Activated naive CD4-positive, alpha-beta T cell treated with anti-CD3 and anti-CD28 coated beads, Interleukin-2, amount 50 U/mL, for 72 hours (primary cell): ENCODE measurements at regions not wholly inside any gene's neighbourhood (a gene's known extent, or its start where the extent isn't known, plus 50 kb on each side); places are given as distances from the start of the nearest gene placed in this dataset.
"Not testable (repeated sequence)": the region's sequence is repeated elsewhere in the genome, so short reads cannot be mapped to it uniquely, and the experiment has no call there.

Experiments
- ATAC-seq, 2 donors: fragments of 150-1000 bp; cut with Tn5 transposase; 2 replicates each; pipeline ENCODE4 v1.10.0; 2021; ENCODE audit warnings: mild to moderate bottlenecking in 2 of 2, moderate library complexity in 2 of 2
- DNase-seq, 2 donors: peaks; one replicate each; pipeline ENCODE4 v3.0.0; 2021 to 2022; ENCODE audit warnings: low spot score in 2 of 2
- H3K27ac Mint-ChIP-seq, 2 donors: one replicate each; pipeline ENCODE4 v1.8.0; 2022; ENCODE audit warnings: mild to moderate bottlenecking in 2 of 2, mixed read lengths in 2 of 2
- H3K36me3 Mint-ChIP-seq, 2 donors: one replicate each; pipeline ENCODE4 v1.8.0; 2022; ENCODE audit warnings: mixed read lengths in 2 of 2
- H3K9me3 Mint-ChIP-seq, 2 donors: one replicate each; pipeline ENCODE4 v1.8.0; 2022; ENCODE audit warnings: mixed read lengths in 2 of 2

GRCh38 chr6:106866875-106867658 is 107.5 kb downstream of the CD24 start:
- H3K36me3 Mint-ChIP-seq: peaks cover 6 to 7% of the 10 kb centered on the region in 2 donors
- ATAC-seq (no peak), DNase-seq (no peak)
- H3K9me3 Mint-ChIP-seq: peaks cover 6% of the 10 kb centered on the region in 2 donors
- H3K27ac Mint-ChIP-seq: no peak overlapping the region

DNA sequence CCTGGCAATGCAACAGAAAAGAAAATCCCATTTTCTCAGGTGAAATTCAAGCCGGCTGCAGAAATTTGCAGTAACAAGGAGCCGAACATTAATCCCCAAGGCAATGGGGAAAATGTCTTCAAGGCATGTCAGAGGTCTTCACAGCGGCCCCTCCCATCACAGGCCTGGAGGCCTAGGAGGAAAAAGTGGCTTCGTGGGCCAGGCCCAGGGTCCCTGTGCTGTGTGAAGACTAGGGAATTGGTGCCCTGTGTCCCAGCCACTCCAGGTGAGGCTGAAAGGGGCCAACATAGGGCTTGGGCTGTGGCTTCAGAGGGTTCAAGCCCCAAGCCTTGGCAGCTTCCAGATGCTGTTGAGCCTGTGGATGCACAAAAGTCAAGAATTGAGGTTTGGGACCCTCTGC is 111.7 kb downstream of the CD24 start:
- Mint-ChIP-seq H3K9me3 (peaks cover 6 to 14% of the 10 kb centered on the region in 2 donors), H3K27ac (no peak overlapping the region), H3K36me3 (peaks cover 6 to 8% of the 10 kb centered on the region in 2 donors)
- DNase-seq (no peak), ATAC-seq (no peak)

- Mint-ChIP-seq H3K27ac (no peak overlapping the region), H3K9me3 (peaks cover 6 to 14% of the 10 kb centered on the region in 2 donors), H3K36me3 (peaks cover 6 to 8% of the 10 kb centered on the region in 2 donors)
- DNase-seq (no peak), ATAC-seq (no peak)
Observed at GRCh38 chr6:106860940-106861339, 113.6 kb downstream of the CD24 start.

DNA sequence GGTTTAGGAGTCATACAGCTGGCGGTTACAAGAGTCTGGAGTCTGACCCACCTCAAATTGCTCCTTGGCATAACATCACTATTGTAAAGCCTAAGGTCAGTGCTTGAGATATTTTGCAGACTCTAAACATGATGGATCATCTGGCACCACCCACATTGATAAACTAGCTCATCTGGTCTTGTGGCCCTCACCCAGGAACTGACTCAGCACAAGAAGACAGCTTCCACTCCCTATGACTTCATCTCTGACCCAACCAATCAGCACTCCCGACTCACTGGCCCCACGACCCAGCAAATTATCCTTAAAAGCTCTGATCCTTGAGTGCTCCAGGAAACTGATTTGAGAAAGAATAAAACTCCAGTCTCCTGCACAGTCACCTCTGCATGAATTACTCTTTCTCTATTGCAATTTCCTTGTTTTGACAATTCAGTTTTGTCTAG is 115.9 kb downstream of the CD24 start:
- Mint-ChIP-seq H3K36me3 (peaks cover 6 to 8% of the 10 kb centered on the region in 2 donors), H3K9me3 (peaks cover 6 to 14% of the 10 kb centered on the region in 2 donors), H3K27ac (no peak overlapping the region)
- DNase-seq: no peak
- ATAC-seq: no peak

DNA sequence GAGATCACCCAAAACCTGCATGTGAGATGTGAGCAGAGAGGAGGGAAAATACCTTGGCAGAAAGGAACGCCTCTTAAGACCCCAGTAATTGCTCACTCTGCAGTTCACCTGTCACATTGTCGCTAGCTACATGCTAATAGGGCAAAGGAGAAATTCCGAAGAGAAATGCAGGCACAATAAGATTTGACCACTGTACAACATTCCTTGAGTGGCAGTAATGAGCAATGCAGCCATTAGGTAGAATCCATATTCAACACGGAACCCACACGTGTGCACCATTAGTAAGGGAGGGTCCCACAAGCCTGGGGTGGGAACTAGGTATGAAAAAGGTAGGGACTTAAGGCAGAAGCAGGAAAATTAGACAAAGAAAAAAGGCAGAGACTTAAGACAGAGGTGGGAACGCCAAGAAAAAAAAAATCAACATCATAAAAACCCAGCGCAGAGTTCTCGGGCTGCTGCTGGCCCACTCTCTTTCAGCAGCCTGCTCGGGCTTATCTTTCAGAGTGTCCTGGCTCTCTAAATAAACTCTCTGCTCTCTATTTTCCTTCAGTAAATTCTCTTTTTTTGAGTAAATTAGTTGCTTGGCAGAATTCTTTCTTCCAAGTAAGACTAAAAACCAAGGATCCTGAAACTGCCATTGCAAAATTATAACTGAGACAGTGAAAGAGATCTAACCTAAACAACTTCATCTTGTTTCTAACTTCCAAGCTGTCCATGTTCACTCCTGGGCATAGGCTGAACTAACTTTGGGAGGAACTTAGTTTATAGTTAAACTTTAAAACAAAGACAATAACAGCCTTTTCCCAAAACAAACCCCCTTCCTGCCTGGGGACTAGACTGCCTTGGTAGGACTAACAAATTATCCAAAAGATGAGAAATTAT is 116.5 kb downstream of the CD24 start:
- Mint-ChIP-seq H3K9me3 (peaks cover 6 to 14% of the 10 kb centered on the region in 2 donors), H3K27ac (no peak overlapping the region), H3K36me3 (peaks cover 6 to 8% of the 10 kb centered on the region in 2 donors)
- DNase-seq (no peak), ATAC-seq (no peak)

DNA sequence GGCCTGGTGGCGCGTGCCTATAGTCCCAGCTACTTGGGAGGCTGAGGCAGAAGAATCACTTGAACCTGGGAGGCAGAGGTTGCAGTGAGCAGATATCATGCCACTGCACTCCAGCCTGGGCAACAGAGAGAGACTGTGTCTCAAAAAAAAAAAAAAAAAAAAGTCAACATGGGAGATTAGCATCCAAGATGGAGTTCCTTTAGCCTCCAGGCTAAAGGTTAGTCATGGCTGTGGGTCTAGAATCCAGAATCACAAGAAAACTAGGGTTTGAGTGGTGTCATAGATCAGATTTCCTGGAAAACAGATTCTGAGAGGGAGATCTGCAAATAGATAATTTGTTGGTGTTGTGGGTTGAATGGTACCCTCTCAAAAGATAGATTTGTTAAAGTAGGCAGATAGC is 117.2 kb downstream of the CD24 start:
- not testable (repeated sequence) for DNase-seq, ATAC-seq, H3K36me3 Mint-ChIP-seq

DNA sequence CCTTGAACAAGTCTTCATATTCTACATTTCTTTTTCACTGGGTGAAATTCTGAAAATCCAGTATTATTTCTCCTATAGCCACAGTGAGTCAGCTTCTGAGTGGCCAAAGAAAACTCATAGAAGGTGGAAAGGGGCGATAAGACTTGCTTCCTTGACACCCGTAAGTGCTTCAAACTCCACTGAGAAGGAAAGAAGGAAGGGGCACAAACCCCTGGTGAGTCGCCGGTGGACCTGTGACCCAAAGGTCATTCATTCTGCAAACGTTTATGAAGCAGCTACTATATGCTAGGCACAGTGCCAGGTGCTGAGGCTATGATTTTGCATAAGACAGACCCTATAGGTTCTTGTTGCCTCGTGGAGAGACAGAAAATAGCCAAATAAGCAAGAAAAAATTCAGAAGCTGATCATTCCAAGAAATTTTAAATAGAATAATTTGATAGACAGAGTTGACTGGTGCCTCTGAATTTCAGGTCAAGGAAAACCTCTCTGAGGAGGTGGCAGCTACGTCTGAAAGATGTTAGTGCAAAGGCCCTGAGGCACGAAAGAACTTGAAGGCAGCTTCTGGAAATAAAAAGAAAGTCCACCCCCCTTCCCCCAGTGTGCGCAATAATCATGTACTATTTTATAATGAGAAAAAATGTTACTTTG is 118.2 kb downstream of the CD24 start:
- H3K36me3 Mint-ChIP-seq: no peaks in the 10 kb centered on the region
- ATAC-seq (no peak), DNase-seq (no peak)
- peaks cover 0 to 7% of the 10 kb centered on the region in 2 donors for H3K9me3 Mint-ChIP-seq
- H3K27ac Mint-ChIP-seq: no peak overlapping the region

More for the DNA sequence above, 117.2 kb downstream of the CD24 start:
- H3K27ac Mint-ChIP-seq: not testable (repeated sequence)
- peaks cover 3 to 10% of the 10 kb centered on the region in 2 donors for H3K9me3 Mint-ChIP-seq

DNA sequence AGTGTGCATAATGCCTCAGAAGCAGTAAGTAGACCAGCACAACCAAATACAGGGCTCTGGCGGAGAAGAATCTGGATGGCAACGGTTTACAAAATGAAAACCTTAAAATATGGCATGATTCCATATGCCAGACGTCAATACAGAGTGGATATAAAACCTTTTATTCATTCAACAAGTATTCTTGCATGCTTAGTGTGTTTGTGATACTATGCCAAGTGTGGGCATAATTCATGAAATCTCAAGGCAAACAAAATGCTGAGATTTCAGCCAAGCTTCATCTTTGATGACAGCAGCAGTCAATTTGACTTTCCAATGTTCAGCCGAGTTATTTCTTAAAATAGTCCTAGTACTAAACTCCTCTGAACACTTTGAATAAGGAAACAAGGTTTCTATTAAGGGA is 119.4 kb downstream of the CD24 start:
- Mint-ChIP-seq H3K9me3 (no peaks in the 10 kb centered on the region), H3K36me3 (no peaks in the 10 kb centered on the region), H3K27ac (no peak overlapping the region)
- DNase-seq (no peak), ATAC-seq (no peak)

- H3K36me3 Mint-ChIP-seq: no peaks in the 10 kb centered on the region
- H3K27ac Mint-ChIP-seq: no peak overlapping the region
- no peaks in the 10 kb centered on the region for H3K9me3 Mint-ChIP-seq
- DNase-seq (no peak), ATAC-seq (no peak)
Observed at GRCh38 chr6:106849676-106850332, 124.7 kb downstream of the CD24 start.

- H3K27ac Mint-ChIP-seq: no peak overlapping the region
- DNase-seq: no peak
- H3K36me3 Mint-ChIP-seq: no peaks in the 10 kb centered on the region
- no peak for ATAC-seq
- no peaks in the 10 kb centered on the region for H3K9me3 Mint-ChIP-seq
Observed at GRCh38 chr6:106849120-106849519, 125.4 kb downstream of the CD24 start.

GRCh38 chr6:106847116-106847515 is 127.4 kb downstream of the CD24 start:
- H3K9me3 Mint-ChIP-seq: no peaks in the 10 kb centered on the region
- DNase-seq (no peak), ATAC-seq (no peak)

GRCh38 chr6:106844930-106845329 is 129.6 kb downstream of the CD24 start:
- DNase-seq: no peak
- no peaks in the 10 kb centered on the region for H3K36me3 Mint-ChIP-seq
- no peak overlapping the region for H3K27ac Mint-ChIP-seq
- H3K9me3 Mint-ChIP-seq: no peaks in the 10 kb centered on the region
- peak in 1 of 2 donors; percentile 61 for ATAC-seq

More at GRCh38 chr6:106847116-106847515, 127.4 kb downstream of the CD24 start:
- Mint-ChIP-seq H3K27ac (no peak overlapping the region), H3K36me3 (no peaks in the 10 kb centered on the region)

- ATAC-seq (no peak), DNase-seq (no peak)
- Mint-ChIP-seq H3K9me3 (no peaks in the 10 kb centered on the region), H3K36me3 (no peaks in the 10 kb centered on the region), H3K27ac (no peak overlapping the region)
Observed at GRCh38 chr6:106832766-106833510, 141.6 kb downstream of the CD24 start.

GRCh38 chr6:106830930-106831329 is 143.6 kb downstream of the CD24 start:
- no peak overlapping the region for H3K27ac Mint-ChIP-seq
- no peaks in the 10 kb centered on the region for H3K36me3 Mint-ChIP-seq
- ATAC-seq (no peak), DNase-seq (no peak)
- no peaks in the 10 kb centered on the region for H3K9me3 Mint-ChIP-seq

- DNase-seq (no peak), ATAC-seq (no peak)
- no peaks in the 10 kb centered on the region for H3K36me3 Mint-ChIP-seq
- H3K9me3 Mint-ChIP-seq: no peaks in the 10 kb centered on the region
- no peak overlapping the region for H3K27ac Mint-ChIP-seq
Observed at GRCh38 chr6:106829451-106829850, 145.1 kb downstream of the CD24 start.

- no peak overlapping the region for H3K27ac Mint-ChIP-seq
- no peaks in the 10 kb centered on the region for H3K36me3 Mint-ChIP-seq
- no peak for ATAC-seq
- H3K9me3 Mint-ChIP-seq: no peaks in the 10 kb centered on the region
- no peak for DNase-seq
Observed at GRCh38 chr6:106827081-106827480, 147.4 kb downstream of the CD24 start.
